ENCODE measurements at regions not wholly inside any gene's neighbourhood (a gene's known extent, or its start where the extent isn't known, plus 50 kb on each side); places are given as distances from the start of the nearest gene placed in this dataset.

GRCh38 chr2:120477831-120478481 lies 132.0 kb downstream of the INHBB start:
- Histone ChIP-seq H3K9ac (ENCODE audit: low read depth, low read length) (no peak overlapping the region), H3K9me3 (ENCODE audit: control insufficient read depth, insufficient read depth, low read length) (no peaks in the 10 kb centered on the region), H3K36me3 (ENCODE audit: insufficient read depth, low read length) (no peaks in the 10 kb centered on the region), H3K4me1 (ENCODE audit: insufficient read depth, low read length) (no peaks in the 10 kb centered on the region)

- Histone ChIP-seq H3K4me1 (ENCODE audit: insufficient read depth, low read length) (no peaks in the 10 kb centered on the region), H3K9ac (ENCODE audit: low read depth, low read length) (no peak overlapping the region), H3K9me3 (ENCODE audit: control insufficient read depth, insufficient read depth, low read length) (no peaks in the 10 kb centered on the region), H3K36me3 (ENCODE audit: insufficient read depth, low read length) (no peaks in the 10 kb centered on the region)
Observed at GRCh38 chr2:120480346-120480902, 134.5 kb downstream of the INHBB start.

GRCh38 chr2:120480903-120481445 lies 135.0 kb downstream of the INHBB start:
- no peaks in the 10 kb centered on the region for H3K36me3 ChIP-seq (ENCODE audit: insufficient read depth, low read length)
- no peaks in the 10 kb centered on the region for H3K4me1 ChIP-seq (ENCODE audit: insufficient read depth, low read length)
- H3K9me3 ChIP-seq (ENCODE audit: control insufficient read depth, insufficient read depth, low read length) = no peaks in the 10 kb centered on the region
- H3K9ac ChIP-seq (ENCODE audit: low read depth, low read length) = no peak overlapping the region

GRCh38 chr2:120481446-120482194 lies 135.7 kb downstream of the INHBB start:
- Histone ChIP-seq H3K9me3 (ENCODE audit: control insufficient read depth, insufficient read depth, low read length) (no peaks in the 10 kb centered on the region), H3K36me3 (ENCODE audit: insufficient read depth, low read length) (no peaks in the 10 kb centered on the region), H3K4me1 (ENCODE audit: insufficient read depth, low read length) (no peaks in the 10 kb centered on the region), H3K9ac (ENCODE audit: low read depth, low read length) (no peak overlapping the region)

GRCh38 chr2:120482334-120482733 lies 136.4 kb downstream of the INHBB start:
- H3K36me3 ChIP-seq (ENCODE audit: insufficient read depth, low read length) = no peaks in the 10 kb centered on the region
- H3K4me1 ChIP-seq (ENCODE audit: insufficient read depth, low read length) = no peaks in the 10 kb centered on the region
- no peak overlapping the region for H3K9ac ChIP-seq (ENCODE audit: low read depth, low read length)
- no peaks in the 10 kb centered on the region for H3K9me3 ChIP-seq (ENCODE audit: control insufficient read depth, insufficient read depth, low read length)

- Histone ChIP-seq H3K9ac (ENCODE audit: low read depth, low read length) (no peak overlapping the region), H3K9me3 (ENCODE audit: control insufficient read depth, insufficient read depth, low read length) (no peaks in the 10 kb centered on the region), H3K4me1 (ENCODE audit: insufficient read depth, low read length) (no peaks in the 10 kb centered on the region), H3K36me3 (ENCODE audit: insufficient read depth, low read length) (no peaks in the 10 kb centered on the region)
Observed at GRCh38 chr2:120483355-120483754, 137.4 kb downstream of the INHBB start.

GRCh38 chr2:120485096-120485495 lies 139.2 kb downstream of the INHBB start:
- H3K4me1 ChIP-seq (ENCODE audit: insufficient read depth, low read length) = no peaks in the 10 kb centered on the region
- H3K9ac ChIP-seq (ENCODE audit: low read depth, low read length) = no peak overlapping the region
- no peaks in the 10 kb centered on the region for H3K36me3 ChIP-seq (ENCODE audit: insufficient read depth, low read length)
- no peaks in the 10 kb centered on the region for H3K9me3 ChIP-seq (ENCODE audit: control insufficient read depth, insufficient read depth, low read length)

- H3K4me1 ChIP-seq (ENCODE audit: insufficient read depth, low read length) = no peaks in the 10 kb centered on the region
- no peak overlapping the region for H3K9ac ChIP-seq (ENCODE audit: low read depth, low read length)
- no peaks in the 10 kb centered on the region for H3K36me3 ChIP-seq (ENCODE audit: insufficient read depth, low read length)
Observed at GRCh38 chr2:120486441-120486840, 140.5 kb downstream of the INHBB start.

GRCh38 chr2:120486946-120487345 lies 141.0 kb downstream of the INHBB start:
- H3K36me3 ChIP-seq (ENCODE audit: insufficient read depth, low read length) = no peaks in the 10 kb centered on the region
- no peaks in the 10 kb centered on the region for H3K9me3 ChIP-seq (ENCODE audit: control insufficient read depth, insufficient read depth, low read length)

More at GRCh38 chr2:120486441-120486840, 140.5 kb downstream of the INHBB start:
- no peaks in the 10 kb centered on the region for H3K9me3 ChIP-seq (ENCODE audit: control insufficient read depth, insufficient read depth, low read length)

GRCh38 chr2:120488531-120488930 lies 142.6 kb downstream of the INHBB start:
- no peaks in the 10 kb centered on the region for H3K4me1 ChIP-seq (ENCODE audit: insufficient read depth, low read length)
- H3K9me3 ChIP-seq (ENCODE audit: control insufficient read depth, insufficient read depth, low read length) = no peaks in the 10 kb centered on the region
- H3K9ac ChIP-seq (ENCODE audit: low read depth, low read length) = no peak overlapping the region
- H3K36me3 ChIP-seq (ENCODE audit: insufficient read depth, low read length) = no peaks in the 10 kb centered on the region

More at GRCh38 chr2:120486946-120487345, 141.0 kb downstream of the INHBB start:
- Histone ChIP-seq H3K4me1 (ENCODE audit: insufficient read depth, low read length) (no peaks in the 10 kb centered on the region), H3K9ac (ENCODE audit: low read depth, low read length) (no peak overlapping the region)

- H3K36me3 ChIP-seq (ENCODE audit: insufficient read depth, low read length) = no peaks in the 10 kb centered on the region
- H3K9me3 ChIP-seq (ENCODE audit: control insufficient read depth, insufficient read depth, low read length) = no peaks in the 10 kb centered on the region
- no peak overlapping the region for H3K9ac ChIP-seq (ENCODE audit: low read depth, low read length)
- no peaks in the 10 kb centered on the region for H3K4me1 ChIP-seq (ENCODE audit: insufficient read depth, low read length)
Observed at GRCh38 chr2:120489023-120489422, 143.1 kb downstream of the INHBB start.

- H3K9me3 ChIP-seq (ENCODE audit: control insufficient read depth, insufficient read depth, low read length) = no peaks in the 10 kb centered on the region
- H3K9ac ChIP-seq (ENCODE audit: low read depth, low read length) = no peak overlapping the region
- H3K4me1 ChIP-seq (ENCODE audit: insufficient read depth, low read length) = no peaks in the 10 kb centered on the region
- H3K36me3 ChIP-seq (ENCODE audit: insufficient read depth, low read length) = no peaks in the 10 kb centered on the region
Observed at GRCh38 chr2:120490091-120490798, 144.3 kb downstream of the INHBB start.

GRCh38 chr2:120491111-120491625 lies 145.2 kb downstream of the INHBB start:
- Histone ChIP-seq H3K4me1 (ENCODE audit: insufficient read depth, low read length) (no peaks in the 10 kb centered on the region), H3K9ac (ENCODE audit: low read depth, low read length) (no peak overlapping the region), H3K9me3 (ENCODE audit: control insufficient read depth, insufficient read depth, low read length) (no peaks in the 10 kb centered on the region), H3K36me3 (ENCODE audit: insufficient read depth, low read length) (no peaks in the 10 kb centered on the region)

- no peak overlapping the region for H3K9ac ChIP-seq (ENCODE audit: low read depth, low read length)
- no peaks in the 10 kb centered on the region for H3K4me1 ChIP-seq (ENCODE audit: insufficient read depth, low read length)
- no peaks in the 10 kb centered on the region for H3K36me3 ChIP-seq (ENCODE audit: insufficient read depth, low read length)
- no peaks in the 10 kb centered on the region for H3K9me3 ChIP-seq (ENCODE audit: control insufficient read depth, insufficient read depth, low read length)
Observed at GRCh38 chr2:120493231-120493630, 147.3 kb downstream of the INHBB start.
